SU-DHL-6 (cell line): ENCODE measurements at regions not wholly inside any gene's neighbourhood (a gene's known extent, or its start where the extent isn't known, plus 50 kb on each side); places are given as distances from the start of the nearest gene placed in this dataset.

Experiments used
- EZH2phosphoT487 ChIP-seq: fragments of 200-600 bp; sonication (generic), shearing (Covaris generic); conservative IDR thresholded peaks from 2 replicates; pipeline ENCODE4 v1.6.1; 2018; ENCODE audit warnings: mild to moderate bottlenecking, antibody characterized with exemption, low read length, moderate library complexity, mixed read lengths
- TF ChIP-seq, protein P1 (sequence below): fragments of 200-600 bp; sonication (generic); IDR thresholded peaks from one replicate; pipeline ENCODE4 v1.5.1; 2017; ENCODE audit warnings: antibody characterized with exemption, mild to moderate bottlenecking, low read length, moderate library complexity; ENCODE audit not compliant: insufficient read depth, poor library complexity, severe bottlenecking

DNA sequence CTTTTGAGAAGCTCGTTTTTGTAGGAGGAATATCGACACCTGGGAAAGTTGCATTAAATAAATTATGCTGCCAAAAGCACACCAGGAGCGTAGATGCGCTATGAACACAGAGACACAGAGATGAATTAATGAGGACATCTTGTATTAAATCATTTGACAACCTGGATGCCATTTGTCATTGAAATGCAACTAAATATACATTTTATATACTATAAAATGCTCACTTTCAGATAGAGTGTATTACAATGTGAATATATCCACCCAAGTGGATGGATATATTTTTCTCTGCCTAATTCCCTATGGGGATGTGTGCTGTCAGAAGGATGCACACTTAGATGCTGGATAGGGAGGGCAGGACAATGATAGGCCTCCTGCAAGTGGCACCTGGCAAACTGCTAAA lies 426.2 kb downstream of the RIT2 start:
- TF ChIP-seq, protein P1, sequence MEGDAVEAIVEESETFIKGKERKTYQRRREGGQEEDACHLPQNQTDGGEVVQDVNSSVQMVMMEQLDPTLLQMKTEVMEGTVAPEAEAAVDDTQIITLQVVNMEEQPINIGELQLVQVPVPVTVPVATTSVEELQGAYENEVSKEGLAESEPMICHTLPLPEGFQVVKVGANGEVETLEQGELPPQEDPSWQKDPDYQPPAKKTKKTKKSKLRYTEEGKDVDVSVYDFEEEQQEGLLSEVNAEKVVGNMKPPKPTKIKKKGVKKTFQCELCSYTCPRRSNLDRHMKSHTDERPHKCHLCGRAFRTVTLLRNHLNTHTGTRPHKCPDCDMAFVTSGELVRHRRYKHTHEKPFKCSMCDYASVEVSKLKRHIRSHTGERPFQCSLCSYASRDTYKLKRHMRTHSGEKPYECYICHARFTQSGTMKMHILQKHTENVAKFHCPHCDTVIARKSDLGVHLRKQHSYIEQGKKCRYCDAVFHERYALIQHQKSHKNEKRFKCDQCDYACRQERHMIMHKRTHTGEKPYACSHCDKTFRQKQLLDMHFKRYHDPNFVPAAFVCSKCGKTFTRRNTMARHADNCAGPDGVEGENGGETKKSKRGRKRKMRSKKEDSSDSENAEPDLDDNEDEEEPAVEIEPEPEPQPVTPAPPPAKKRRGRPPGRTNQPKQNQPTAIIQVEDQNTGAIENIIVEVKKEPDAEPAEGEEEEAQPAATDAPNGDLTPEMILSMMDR = no peak
- no peak for TF ChIP-seq EZH2phosphoT487
